ENCODE measurements at regions not wholly inside any gene's neighbourhood (a gene's known extent, or its start where the extent isn't known, plus 50 kb on each side); places are given as distances from the start of the nearest gene placed in this dataset.
"Not testable (repeated sequence)": the region's sequence is repeated elsewhere in the genome, so short reads cannot be mapped to it uniquely, and the experiment has no call there.

GRCh38 chr6:144795022-144795421 lies 509.9 kb downstream of the UTRN start:
- not testable (repeated sequence) for TF ChIP-seq POLR2A, CTCF (IDR thresholded peaks at IDR 0.05)
